Effector CD4-positive, alpha-beta T cell (primary cell): ENCODE measurements at regions not wholly inside any gene's neighbourhood (a gene's known extent, or its start where the extent isn't known, plus 50 kb on each side); places are given as distances from the start of the nearest gene placed in this dataset.
"Not testable (repeated sequence)": the region's sequence is repeated elsewhere in the genome, so short reads cannot be mapped to it uniquely, and the experiment has no call there.

Experiments
- DNase-seq: peaks from one replicate; pipeline ENCODE4 v3.0.0-alpha.2; 2020

- DNase-seq: no peak
Measured at GRCh38 chr7:42560866-42561265, 323.9 kb upstream of the GLI3 start.

- not testable (repeated sequence) for DNase-seq
Measured at GRCh38 chr7:42554932-42555331, 317.9 kb upstream of the GLI3 start.

GRCh38 chr7:42552227-42552626 lies 315.2 kb upstream of the GLI3 start:
- DNase-seq: no peak

GRCh38 chr7:42550706-42551470 lies 313.9 kb upstream of the GLI3 start:
- DNase-seq: no peak

- no peak for DNase-seq
Measured at GRCh38 chr7:42549866-42550485, 313.0 kb upstream of the GLI3 start.

GRCh38 chr7:42548816-42549611 lies 312.0 kb upstream of the GLI3 start:
- no peak for DNase-seq

- no peak for DNase-seq
Measured at GRCh38 chr7:42545049-42545724, 308.2 kb upstream of the GLI3 start.

GRCh38 chr7:42543953-42544352 lies 306.9 kb upstream of the GLI3 start:
- DNase-seq: no peak

GRCh38 chr7:42542446-42542845 lies 305.4 kb upstream of the GLI3 start:
- not testable (repeated sequence) for DNase-seq

GRCh38 chr7:42534441-42534840 lies 297.4 kb upstream of the GLI3 start:
- no peak for DNase-seq

GRCh38 chr7:42527004-42527403 lies 290.0 kb upstream of the GLI3 start:
- DNase-seq: no peak

- no peak for DNase-seq
Measured at GRCh38 chr7:42522227-42522991, 285.4 kb upstream of the GLI3 start.

GRCh38 chr7:42511027-42511426 lies 274.0 kb upstream of the GLI3 start:
- no peak for DNase-seq

GRCh38 chr7:42506097-42506496 lies 269.1 kb upstream of the GLI3 start:
- no peak for DNase-seq

- no peak for DNase-seq
Measured at GRCh38 chr7:42502022-42502421, 265.0 kb upstream of the GLI3 start.

- no peak for DNase-seq
Measured at GRCh38 chr7:42495256-42495655, 258.2 kb upstream of the GLI3 start.

GRCh38 chr7:42494736-42495135 lies 257.7 kb upstream of the GLI3 start:
- no peak for DNase-seq

- no peak for DNase-seq
Measured at GRCh38 chr7:42494199-42494710, 257.2 kb upstream of the GLI3 start.

- no peak for DNase-seq
Measured at GRCh38 chr7:42493436-42494198, 256.6 kb upstream of the GLI3 start.

GRCh38 chr7:42492920-42493319 lies 255.9 kb upstream of the GLI3 start:
- no peak for DNase-seq

GRCh38 chr7:42491106-42491505 lies 254.1 kb upstream of the GLI3 start:
- DNase-seq: no peak
